ENCODE measurements at regions not wholly inside any gene's neighbourhood (a gene's known extent, or its start where the extent isn't known, plus 50 kb on each side); places are given as distances from the start of the nearest gene placed in this dataset.
"Not testable (repeated sequence)": the region's sequence is repeated elsewhere in the genome, so short reads cannot be mapped to it uniquely, and the experiment has no call there.

DNA sequence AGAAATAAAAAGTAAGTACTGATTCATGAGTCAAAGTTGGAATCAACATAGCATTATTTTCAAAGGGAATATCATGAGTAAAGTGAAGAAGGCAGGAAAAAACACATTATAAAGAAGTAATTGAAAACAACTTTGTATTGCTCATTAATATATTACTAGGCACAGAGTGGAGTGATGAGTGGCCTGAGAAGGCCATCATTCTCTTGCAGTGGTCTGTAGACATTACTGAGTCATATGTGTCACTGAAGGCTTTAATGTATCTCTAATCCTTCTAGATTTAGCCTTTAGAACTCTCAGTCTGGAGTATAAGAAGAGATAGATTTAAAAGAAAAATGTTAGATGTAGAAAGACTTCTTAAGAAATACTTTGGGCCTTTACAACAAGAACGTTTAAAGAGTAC lies 881.4 kb downstream of the DNAH5 start:
- no peak for DNase-seq (ENCODE audit: low read depth, low spot score)

DNA sequence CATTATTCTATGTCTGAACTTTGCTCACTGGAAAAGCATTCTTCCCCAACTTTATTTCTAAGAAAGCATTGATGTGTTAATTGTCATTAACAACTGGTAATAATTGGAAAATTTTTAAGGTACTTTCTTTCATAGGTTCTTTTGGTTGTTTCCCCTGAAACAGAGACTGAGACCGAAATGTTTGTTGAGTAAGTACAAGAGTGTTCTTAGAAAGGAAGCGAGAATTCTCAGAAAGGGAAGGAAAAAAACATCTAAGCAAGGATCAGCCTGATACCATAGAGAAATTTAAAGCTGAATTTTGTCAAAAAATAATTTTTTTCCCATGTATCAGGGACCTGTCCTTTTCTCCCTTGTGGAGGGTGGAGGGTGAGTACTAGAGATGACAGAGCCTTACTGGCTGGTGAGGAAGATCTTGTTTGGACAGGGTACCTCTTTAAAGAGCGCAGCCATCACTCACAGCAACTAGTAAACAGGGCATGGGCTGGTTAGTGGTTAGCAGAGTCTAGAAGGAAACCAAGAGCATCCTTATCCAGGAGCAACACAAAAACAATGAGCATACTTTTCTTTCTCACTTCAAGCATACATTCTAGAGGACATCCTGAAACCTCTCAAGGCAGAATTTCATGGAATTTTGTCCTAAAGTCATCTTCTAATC lies 898.5 kb downstream of the DNAH5 start:
- no peak for DNase-seq (ENCODE audit: low read depth, low spot score)

DNA sequence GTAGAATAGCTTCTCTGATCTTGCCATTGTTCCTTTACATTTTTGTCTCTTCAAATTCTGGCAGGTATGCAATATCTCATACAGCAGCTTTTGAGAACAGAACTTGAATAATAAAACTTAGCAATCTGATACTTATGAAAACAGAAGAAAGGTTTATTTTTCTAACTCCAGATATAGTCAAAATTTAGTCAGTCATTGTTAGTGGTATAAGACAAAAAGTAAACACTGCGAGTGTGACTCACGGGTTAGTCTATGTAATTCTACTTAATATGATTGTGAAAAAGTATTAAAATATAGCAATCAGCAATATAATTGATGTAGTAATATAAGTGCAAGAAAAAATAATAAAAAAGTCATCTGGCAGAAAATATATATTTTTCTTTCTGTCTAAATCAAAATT lies 910.4 kb downstream of the DNAH5 start:
- DNase-seq (ENCODE audit: low read depth, low spot score), result no peak

DNA sequence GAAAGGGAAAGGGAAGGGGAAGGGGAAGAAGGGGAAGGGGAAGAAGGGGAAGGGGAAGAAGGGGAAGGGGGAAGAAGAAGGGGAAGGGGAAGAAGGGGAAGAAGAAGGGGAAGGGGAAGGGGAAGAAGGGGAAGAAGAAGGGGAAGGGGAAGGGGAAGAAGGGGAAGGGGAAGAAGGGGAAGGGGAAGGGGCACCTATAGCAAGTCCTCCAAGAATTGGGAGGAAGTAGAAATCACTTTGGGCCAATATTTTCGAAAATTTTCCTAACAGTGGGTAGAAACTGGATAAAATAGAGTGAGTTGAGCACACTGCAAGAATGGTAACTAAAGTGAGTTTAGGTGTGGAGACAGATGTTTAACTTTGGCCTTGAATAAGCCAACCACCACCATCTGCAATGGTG lies 915.3 kb downstream of the DNAH5 start:
- DNase-seq (ENCODE audit: low read depth, low spot score), result no peak

DNA sequence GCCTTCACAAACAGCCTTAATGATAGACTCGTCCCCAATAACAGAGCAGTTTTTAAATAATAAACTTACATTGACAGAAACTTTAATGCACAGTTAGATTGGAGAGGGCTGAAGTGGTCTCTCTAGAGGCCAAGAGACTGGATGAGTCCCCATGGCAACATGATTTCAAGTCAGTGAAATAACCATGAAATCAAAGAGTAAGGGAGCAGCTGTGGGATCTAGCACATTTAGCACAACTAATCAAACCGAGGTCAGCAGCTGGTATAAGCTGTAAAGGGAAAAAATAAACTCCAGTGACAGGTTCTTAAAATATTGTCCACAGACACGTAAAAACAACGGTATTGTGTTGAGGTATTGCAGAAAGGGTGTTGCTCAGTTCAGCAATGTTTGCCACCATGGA lies 916.6 kb downstream of the DNAH5 start:
- no peak for DNase-seq (ENCODE audit: low read depth, low spot score)

DNA sequence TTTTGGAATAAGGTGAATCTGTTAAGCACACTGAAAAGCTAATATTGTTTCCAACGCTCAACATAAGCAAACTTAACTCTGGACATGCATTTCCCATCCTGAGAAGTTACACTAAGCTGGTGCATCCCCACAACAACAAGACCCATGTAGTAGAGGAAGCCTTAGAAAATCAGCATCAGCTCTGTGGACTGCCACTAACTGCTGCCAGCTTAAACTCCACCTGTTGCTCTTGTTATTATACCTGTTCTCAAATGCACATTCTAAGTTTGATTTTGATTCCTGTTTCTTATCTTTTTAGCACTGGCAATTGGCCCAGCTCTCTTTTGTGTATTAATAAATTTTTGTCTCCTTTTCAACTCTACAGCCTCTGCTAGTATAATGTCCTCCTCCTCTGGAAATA lies 924.8 kb downstream of the DNAH5 start:
- DNase-seq (ENCODE audit: low read depth, low spot score), result no peak

DNA sequence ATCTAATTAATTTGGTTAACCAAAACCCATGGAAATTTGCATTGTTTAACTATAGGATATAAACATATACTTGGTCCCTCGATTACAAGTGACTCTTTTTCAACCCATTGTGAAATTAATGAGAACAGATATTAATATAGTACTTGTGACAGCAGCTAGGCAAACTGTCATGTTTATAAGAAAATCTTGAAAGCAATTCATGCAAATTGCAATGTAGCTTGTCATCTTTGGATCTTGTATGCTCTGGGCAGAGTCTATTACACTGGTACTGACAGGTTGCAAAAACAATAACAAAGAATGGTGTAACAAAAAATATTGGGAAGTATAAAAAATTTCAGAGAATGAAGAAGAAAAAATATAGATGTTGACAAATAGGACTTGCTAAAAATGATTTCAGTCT lies 941.0 kb downstream of the DNAH5 start:
- DNase-seq (ENCODE audit: low read depth, low spot score), result no peak

DNA sequence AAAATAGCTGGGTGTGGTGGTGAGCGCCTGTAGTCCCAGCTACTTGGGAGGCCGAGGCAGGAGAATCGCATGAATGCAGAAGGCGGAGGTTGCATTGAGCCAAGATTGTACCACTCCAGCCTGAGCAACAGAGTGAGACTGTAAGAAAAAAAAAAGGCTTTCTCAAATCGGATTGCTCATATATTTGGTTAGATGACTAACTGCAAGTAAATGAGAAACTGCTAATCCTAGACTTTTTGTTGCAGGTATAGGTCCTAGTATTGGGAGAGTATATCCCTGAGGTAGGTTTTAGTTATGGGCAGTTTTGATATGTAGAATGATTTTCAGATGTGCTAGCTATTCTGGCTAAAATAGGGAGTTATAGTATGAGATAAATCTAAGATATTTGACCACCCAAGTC lies 944.8 kb downstream of the DNAH5 start:
- DNase-seq (ENCODE audit: low read depth, low spot score), result no peak

DNA sequence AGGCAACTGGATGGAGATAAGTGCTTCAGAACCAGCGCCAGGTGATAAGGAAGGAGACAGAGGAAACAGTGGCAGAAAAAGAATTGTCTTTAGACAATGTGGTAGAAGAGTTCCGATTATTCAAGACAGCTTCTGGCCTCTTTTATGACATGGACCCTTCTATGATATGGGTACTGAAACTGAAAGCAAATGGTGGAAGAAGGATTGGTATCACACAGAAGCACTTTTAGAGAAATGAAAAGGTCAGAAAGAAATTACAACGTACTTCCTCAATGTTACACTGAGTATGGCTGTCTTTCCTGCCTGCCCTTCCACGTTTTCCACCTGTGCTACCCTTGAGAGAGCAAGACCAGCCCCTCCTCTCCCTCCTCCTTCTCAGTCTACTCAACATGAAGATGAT lies 959.3 kb downstream of the DNAH5 start:
- no peak for DNase-seq (ENCODE audit: low read depth, low spot score)

DNA sequence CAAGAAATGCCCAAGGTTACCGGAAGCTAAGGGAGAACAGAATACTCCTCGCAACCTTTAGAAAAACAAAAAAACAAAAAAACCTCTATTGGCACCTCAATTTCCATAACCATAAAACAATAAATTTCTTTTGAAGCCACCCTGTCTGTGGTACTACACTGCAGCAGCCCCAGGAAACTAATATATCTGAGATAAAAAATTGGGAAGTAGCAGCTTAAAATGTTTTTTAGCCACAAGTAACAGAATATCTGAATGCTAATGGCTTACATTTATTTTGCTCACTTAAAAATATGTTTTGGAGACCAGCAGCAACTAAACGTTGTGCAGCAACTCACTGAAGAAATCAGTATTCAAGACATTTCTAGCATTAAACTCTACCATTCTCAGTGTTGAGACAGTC lies 969.6 kb downstream of the DNAH5 start:
- no peak for DNase-seq (ENCODE audit: low read depth, low spot score)

DNA sequence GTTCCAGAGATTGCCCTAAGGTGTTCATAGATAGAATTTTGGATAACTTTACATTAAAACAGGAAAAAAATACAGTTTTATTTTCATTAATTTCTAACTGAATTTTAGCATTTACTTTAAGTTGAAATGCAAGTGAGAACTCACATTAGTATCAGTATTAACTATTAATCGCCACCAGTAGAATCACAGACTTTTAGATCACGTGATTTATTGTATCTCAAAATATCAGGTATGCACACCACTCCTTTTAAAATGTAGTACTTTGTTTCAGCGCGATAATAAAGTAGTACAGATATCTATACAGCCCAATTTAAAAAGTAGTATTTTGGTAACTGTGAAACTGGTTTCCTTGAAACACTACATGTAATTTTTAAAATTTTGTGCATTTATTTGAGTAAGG lies 978.7 kb downstream of the DNAH5 start:
- DNase-seq (ENCODE audit: low read depth, low spot score), result no peak

DNA sequence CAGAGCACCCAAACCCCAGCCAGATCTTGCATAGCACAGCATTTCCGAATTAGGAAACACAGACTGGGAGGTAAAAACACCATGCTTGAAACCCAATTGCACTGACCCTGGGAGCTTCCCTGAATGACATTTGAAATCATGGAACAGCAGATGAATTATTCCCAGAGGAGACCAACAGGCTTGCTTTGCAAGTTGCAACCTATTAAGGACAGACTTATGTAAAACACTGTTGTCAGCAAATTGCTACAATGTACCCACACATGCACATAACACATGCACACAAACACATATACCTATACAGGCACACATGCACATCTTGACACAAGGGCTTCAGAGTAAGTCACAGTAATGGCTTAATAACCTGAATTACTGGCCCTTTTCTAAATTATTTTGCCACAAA lies 984.8 kb downstream of the DNAH5 start:
- no peak for DNase-seq (ENCODE audit: low read depth, low spot score)

DNA sequence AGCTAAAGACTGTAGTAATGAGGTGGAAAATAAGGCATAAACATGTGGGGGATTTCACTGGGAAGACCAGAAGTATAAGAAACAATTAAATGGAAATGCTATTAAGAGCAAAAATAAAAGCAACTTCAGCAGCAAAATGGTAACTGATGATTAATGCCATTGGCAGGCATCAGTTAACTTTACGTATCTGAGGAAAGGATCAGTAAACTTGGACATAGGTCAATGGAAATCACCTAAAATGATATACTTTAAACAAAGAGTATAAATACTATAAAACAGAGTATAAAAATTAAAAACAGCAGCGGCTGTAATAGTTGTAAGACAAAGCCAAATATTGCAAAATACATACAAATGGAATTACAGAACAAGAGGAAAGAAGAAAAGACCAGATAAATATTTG lies 992.1 kb downstream of the DNAH5 start:
- no peak for DNase-seq (ENCODE audit: low read depth, low spot score)

DNA sequence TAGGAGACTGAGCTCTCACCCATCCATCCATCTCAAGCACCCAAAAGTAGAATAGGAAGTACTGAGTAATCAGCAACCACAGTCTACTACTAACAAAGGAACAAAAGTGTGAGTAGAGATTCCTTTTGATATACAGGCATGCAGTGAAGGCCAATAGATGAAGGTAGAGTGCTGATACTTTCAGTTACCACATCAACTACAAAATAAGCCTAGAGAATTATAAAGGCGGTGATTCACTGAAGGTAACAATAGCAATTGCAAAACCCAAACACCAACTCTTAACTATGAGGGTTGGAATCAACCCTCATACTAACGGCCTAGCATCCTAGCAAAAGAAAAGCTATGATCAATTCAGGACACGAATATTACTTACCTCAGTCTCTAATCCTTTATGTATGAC lies 992.6 kb downstream of the DNAH5 start:
- no peak for DNase-seq (ENCODE audit: low read depth, low spot score)

DNA sequence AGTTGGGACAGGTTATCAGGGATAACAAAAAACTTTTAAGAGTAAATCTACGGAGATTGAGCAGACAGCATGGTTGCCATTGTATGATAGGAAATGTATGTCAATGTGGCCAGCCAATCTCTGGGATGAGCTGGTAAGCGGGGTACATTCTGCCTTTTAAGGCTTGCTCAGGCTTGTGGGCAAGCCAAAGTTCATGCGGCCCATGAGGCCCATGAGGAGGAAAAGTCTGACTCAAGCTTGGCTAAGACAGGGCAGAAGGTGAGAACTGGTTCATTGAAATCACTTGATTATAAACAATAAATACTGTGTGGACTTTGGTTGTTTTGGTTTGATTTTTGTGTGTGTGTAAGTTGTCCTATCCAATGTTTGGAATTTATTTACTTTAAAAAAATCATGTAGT lies 997.1 kb downstream of the DNAH5 start:
- DNase-seq (ENCODE audit: low read depth, low spot score), result no peak

DNA sequence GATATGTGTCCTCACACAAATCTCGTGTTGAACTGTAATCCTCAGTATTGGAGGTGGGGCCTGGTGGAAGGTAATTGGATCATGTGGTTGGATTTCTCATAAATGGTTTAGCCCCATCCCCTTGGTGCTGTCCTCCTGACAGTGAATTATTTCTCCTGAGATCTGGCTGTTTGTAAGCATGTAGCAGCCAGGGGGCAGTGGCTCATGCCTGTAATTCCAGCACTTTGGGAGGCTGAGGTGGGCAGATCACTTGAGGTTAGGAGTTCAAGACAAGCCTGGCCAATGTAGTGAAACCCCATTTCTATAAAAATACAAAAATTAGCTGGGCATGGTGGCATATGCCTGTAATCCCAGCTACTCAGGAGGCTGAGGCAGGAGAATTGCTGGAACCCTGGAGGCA lies 999.0 kb downstream of the DNAH5 start:
- not testable (repeated sequence) for DNase-seq (ENCODE audit: low read depth, low spot score)

DNA sequence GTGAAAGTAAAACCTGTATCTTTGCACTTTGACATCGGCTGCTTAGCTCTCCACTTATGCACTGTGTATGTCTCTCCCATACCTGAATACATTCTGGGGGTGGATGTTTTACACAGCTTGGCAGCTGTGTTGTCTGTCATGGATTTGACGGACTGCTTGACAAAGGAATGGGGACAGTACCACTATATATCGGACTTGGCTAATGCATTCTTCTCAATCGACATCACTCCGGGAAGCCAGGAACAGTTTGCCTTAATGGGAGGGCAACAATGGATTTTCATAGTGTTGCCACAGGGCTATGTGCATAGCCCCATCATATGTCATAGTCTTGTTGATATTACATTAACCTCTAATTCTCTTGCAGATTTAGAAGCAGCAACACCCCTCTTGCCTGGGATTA lies 1008.3 kb downstream of the DNAH5 start:
- no peak for DNase-seq (ENCODE audit: low read depth, low spot score)

DNA sequence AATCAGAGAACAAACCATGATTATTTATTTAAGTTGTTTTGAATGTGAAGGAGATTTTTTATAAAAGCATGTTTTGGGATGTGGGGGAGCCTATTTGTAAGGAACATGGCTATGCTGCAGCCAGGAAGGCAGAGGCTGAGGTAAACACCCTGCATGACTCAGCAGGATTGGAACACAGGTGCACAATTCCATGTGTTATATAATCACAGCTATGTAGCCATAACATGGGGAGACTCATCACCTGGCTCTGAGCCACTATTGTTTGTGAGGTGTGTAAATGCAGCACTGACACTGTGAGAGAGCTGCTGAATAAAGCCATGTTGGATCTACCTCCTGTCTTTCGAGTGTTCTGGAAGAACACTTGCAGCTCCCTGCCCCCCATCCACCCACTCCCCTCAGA lies 1009.8 kb downstream of the DNAH5 start:
- no peak for DNase-seq (ENCODE audit: low read depth, low spot score)

DNA sequence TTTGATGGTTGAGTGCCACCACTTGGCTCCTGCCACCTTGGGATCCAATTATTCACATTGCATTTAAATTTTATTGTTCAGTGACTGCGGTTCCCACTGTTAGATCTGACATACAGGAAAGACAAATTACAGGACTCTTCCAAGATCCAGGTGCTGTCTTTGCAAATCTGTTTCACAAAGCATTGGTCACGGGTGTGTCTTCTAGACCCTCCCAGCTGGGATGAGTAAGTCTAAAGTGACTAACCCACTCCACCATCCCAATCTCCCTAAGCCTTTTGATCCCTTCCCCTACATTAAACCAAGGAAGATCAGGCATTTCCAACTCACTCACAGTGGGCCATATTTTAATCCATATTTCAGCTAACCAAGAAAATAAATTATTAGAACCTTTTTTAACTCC lies 1016.3 kb upstream of the CTNND2 start:
- no peak for DNase-seq (ENCODE audit: low read depth, low spot score)

DNA sequence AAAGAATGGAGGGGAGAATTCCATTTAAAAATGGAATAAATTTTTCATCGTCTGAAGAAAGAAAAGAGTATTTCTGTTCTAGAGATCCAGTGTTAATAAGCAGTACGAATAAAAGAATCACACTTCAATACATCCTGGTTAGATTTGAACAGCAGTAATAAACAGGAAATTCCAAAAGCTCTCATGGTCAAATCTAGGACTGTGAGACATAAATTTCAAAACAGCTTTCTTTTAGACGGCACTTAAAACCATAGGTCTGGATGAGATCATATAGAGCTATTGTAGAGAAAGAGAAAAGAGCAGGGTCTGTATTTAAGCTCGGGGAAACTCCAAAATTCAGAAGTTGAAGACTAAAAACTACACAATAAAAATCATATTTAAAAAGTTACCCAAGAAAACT lies 1006.9 kb upstream of the CTNND2 start:
- no peak for DNase-seq (ENCODE audit: low read depth, low spot score)

DNA sequence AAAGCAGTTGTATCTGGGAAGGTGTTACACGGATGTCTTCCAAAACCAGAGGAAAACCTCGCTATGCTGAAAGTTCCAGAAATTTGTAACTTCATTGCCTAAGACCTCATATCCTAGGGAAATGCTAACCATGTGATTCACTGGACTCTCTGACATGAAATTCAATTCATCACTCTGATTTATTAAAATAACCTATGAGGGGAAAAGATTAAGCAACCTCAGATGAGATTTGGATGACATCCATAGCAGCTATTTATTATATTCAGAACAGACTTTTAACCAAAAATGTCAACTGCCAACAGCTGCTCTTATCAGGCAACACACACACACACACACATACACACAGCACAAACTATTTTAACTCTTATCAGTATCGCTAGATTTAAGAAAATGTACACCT lies 1006.4 kb upstream of the CTNND2 start:
- DNase-seq (ENCODE audit: low read depth, low spot score), result no peak

DNA sequence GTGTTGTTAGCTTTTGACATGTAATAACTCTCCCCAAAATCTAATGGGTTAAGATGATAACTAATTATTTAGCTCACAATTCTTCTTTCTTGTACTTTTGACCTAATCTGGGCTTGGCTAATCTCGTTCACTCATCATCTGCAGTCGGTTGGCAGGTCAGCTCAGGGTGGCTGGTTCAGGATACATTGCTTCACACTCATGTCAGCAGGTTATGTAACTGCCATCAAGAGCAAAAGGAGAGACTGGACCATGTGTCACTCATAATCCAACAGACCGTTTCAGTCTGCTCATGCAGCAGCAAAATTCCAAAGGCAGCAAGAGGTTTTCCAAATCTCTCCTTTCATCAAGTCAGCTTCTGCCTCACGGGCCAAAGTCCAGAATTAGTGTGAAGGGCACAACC lies 998.4 kb upstream of the CTNND2 start:
- DNase-seq (ENCODE audit: low read depth, low spot score), result no peak

DNA sequence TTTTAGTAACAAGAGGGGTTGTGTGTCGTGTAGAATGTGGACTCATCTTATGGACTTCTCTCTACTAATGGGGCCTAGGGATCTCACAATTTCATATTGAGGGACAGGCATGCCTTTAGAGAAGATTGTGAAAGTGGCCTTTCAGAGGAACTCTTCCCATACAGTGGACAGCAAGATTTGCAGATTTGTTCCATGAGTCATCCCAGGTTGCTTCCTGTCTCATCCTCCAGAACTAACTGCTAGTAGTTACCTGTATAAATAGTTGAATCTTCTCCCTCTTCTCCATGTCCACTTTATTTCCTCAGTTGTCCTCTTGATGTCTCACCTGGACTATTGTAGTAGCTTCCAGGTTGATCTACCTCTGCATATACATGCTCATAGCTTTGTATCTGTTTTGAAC lies 997.5 kb upstream of the CTNND2 start:
- no peak for DNase-seq (ENCODE audit: low read depth, low spot score)

DNA sequence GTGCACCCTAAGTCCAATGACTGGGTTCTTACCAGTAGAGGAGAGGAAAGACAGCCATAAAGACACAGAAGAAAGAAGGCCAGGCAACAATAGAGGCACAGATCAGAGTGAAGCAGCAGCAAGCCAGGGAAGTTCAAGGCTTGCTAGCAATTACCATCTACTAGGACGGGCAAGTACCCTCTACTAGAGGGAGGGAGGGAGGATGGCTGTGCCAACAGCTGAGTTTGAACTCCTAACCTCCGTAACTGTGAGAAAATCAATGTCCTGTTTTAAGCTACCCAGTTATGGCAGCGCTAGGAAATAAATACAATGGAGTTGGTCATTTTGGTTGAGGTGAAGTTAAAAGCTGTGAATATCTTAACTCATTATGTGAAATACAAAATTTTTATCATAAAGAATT lies 991.8 kb upstream of the CTNND2 start:
- DNase-seq (ENCODE audit: low read depth, low spot score), result no peak

DNA sequence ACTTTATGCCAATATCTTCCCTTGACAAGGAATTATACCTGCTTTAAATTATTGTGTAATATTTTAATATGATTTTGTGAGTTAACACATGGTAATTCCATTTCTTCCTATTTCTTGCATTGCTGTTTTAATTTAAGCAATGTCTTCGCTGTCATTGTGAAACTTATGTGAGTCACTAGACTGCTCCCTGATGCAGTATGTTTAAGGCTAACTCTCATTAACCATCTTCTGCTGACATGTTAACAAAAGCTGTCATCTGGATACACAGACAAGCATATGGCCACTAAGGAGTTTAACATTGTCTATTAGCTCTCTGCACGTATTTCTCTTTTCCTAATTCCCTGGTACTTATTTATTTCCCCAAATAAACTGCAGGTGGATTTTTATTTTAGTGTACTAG lies 980.8 kb upstream of the CTNND2 start:
- DNase-seq (ENCODE audit: low read depth, low spot score), result no peak

Data from astrocyte of the hippocampus (primary cell).